Immature natural killer cell (primary cell): ENCODE measurements at regions not wholly inside any gene's neighbourhood (a gene's known extent, or its start where the extent isn't known, plus 50 kb on each side); places are given as distances from the start of the nearest gene placed in this dataset.

Experiments used
- DNase-seq, 3 donors: peaks; one replicate each; pipeline ENCODE4 v3.0.0; 2022; ENCODE audit warnings: mixed read lengths in 1 of 3
- H3K27ac Mint-ChIP-seq, 6 donors: one replicate each; pipeline ENCODE4 v1.8.0; 2020; ENCODE audit warnings: mixed read lengths in 6 of 6, mild to moderate bottlenecking in 5 of 6, inconsistent platforms in 4 of 6, moderate library complexity in 3 of 6
- H3K27me3 Mint-ChIP-seq, 3 donors: one replicate each; pipeline ENCODE4 v1.8.0; 2020 to 2021; ENCODE audit warnings: low read depth in 3 of 3, mild to moderate bottlenecking in 3 of 3, mixed read lengths in 3 of 3, moderate library complexity in 3 of 3, inconsistent platforms in 1 of 3
- H3K36me3 Mint-ChIP-seq, 3 donors: one replicate each; pipeline ENCODE4 v1.8.0; 2020; ENCODE audit warnings: mixed read lengths in 3 of 3, inconsistent platforms in 2 of 3, mild to moderate bottlenecking in 2 of 3
- H3K4me1 Mint-ChIP-seq, 2 donors: one replicate each; pipeline ENCODE4 v1.8.0; 2020; ENCODE audit warnings: inconsistent platforms in 2 of 2, mild to moderate bottlenecking in 2 of 2, mixed read lengths in 2 of 2, moderate library complexity in 1 of 2
- H3K4me3 Mint-ChIP-seq, 5 donors: one replicate each; pipeline ENCODE4 v1.8.0; 2020; ENCODE audit warnings: mild to moderate bottlenecking in 5 of 5, mixed read lengths in 5 of 5, inconsistent platforms in 3 of 5, moderate library complexity in 3 of 5
- H3K9me3 Mint-ChIP-seq, 6 donors: one replicate each; pipeline ENCODE4 v1.8.0; 2020; ENCODE audit warnings: mild to moderate bottlenecking in 6 of 6, mixed read lengths in 6 of 6, inconsistent platforms in 4 of 6, moderate library complexity in 3 of 6

DNA sequence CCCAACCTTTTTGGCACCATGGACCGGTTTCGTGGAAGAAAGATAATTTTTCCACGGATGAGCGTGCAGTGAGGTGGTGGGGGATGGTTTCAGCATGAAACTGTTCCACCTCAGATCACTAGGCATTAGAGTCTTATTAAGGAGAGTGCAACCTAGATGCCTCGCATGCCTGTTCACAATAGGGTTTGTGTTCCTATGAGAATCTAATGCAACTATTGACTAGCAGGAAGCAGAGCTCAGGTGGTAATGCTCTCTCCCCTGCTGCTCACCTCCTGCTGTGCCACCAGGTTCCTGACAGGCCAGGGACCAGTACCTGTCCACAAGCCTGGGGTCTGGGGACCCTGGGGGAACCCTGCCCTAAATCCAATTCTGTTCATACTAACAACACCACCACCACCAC lies 377.8 kb downstream of the OLFM3 start:
- peaks cover 2 to 4% (median 3%) of the 10 kb centered on the region in 3 donors for H3K27me3 Mint-ChIP-seq
- no peak overlapping the region for H3K27ac Mint-ChIP-seq
- no peak for DNase-seq
- H3K4me1 Mint-ChIP-seq: no peaks in the 10 kb centered on the region
- peaks cover 0 to 4% (median 0%) of the 10 kb centered on the region in 6 donors for H3K9me3 Mint-ChIP-seq
- H3K36me3 Mint-ChIP-seq: no peaks in the 10 kb centered on the region
- no peak overlapping the region for H3K4me3 Mint-ChIP-seq

- no peaks in the 10 kb centered on the region for H3K9me3 Mint-ChIP-seq
- no peaks in the 10 kb centered on the region for H3K36me3 Mint-ChIP-seq
- no peaks in the 10 kb centered on the region for H3K4me1 Mint-ChIP-seq
- H3K4me3 Mint-ChIP-seq: no peak overlapping the region
- peaks cover 0 to 2% (median 2%) of the 10 kb centered on the region in 3 donors for H3K27me3 Mint-ChIP-seq
- DNase-seq: no peak
- H3K27ac Mint-ChIP-seq: no peak overlapping the region
Observed at GRCh38 chr1:101632548-101633272, 364.0 kb downstream of the OLFM3 start.

DNA sequence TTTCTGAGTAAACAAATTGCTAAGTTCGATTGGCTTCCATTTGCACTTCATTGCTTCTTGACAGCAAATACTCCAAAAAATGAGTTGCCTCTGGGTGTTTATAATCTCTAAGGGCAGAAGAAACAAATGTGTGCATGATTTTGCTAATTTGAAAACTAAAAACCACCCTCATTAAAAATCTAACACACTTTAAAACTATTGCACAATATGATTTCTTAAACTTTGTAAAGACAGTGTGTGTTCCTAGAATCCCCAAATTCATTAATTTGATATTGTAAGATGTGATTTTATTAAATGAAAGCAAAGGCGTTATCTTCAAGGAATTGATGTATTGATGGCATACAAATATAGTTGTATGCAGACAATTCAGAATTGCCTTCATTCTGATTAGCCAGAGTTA lies 350.9 kb downstream of the OLFM3 start:
- H3K4me3 Mint-ChIP-seq: no peak overlapping the region
- no peaks in the 10 kb centered on the region for H3K4me1 Mint-ChIP-seq
- H3K9me3 Mint-ChIP-seq: peaks cover 0 to 7% (median under 1%) of the 10 kb centered on the region in 6 donors
- no peak for DNase-seq
- H3K27me3 Mint-ChIP-seq: peaks cover 0 to 1% (median 0%) of the 10 kb centered on the region in 3 donors
- H3K27ac Mint-ChIP-seq: no peak overlapping the region
- H3K36me3 Mint-ChIP-seq: no peaks in the 10 kb centered on the region

DNA sequence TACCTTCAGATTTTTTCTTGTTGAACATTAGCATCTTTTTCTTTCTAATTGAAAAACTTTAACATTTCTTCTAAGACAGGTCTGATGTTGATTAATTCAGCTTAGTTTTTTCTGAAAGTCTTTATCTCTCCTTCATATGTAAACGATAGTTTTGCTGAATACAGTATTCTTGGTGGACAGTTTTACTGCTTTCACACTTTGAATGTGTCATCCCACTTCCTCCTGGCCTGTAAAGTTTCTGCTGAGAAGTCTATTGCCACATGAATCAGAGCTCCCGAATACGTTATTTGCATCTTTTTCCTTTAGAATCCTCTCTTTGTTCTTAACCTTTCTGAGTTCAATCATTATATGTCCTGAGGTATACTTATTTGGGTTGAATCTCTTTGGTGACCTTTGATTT lies 344.2 kb downstream of the OLFM3 start:
- no peak overlapping the region for H3K4me3 Mint-ChIP-seq
- no peak overlapping the region for H3K27ac Mint-ChIP-seq
- H3K9me3 Mint-ChIP-seq: peaks cover 10 to 28% (median 15%) of the 10 kb centered on the region in 6 donors
- DNase-seq: no peak
- peaks cover 0 to 7% (median 0%) of the 10 kb centered on the region in 3 donors for H3K36me3 Mint-ChIP-seq
- peaks cover 1 to 5% (median 3%) of the 10 kb centered on the region in 3 donors for H3K27me3 Mint-ChIP-seq
- H3K4me1 Mint-ChIP-seq: no peaks in the 10 kb centered on the region

DNA sequence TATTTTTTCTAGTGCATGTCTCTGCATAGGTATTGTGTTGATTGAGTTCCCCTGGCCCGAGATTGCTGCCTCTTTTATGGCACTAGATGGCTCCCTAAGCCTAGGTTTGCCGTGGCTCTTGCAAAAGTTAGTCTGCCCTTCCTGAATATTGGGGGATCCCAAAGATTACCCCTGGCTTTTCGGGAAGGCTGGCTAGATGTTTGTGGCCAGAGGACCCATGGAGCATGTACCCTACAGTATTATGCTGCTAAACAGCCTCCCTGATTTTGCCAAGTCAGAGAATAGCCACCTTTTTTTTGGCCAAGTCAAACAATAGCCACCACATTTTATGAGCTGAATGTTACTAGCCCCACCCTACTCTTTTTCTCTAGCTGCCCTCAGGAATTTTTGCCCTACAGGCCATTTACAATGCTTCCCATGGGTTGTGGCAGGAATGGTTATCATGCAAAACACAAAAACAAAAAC lies 343.2 kb downstream of the OLFM3 start:
- no peak for DNase-seq
- H3K4me1 Mint-ChIP-seq: no peaks in the 10 kb centered on the region
- peaks cover 1 to 5% (median 3%) of the 10 kb centered on the region in 3 donors for H3K27me3 Mint-ChIP-seq
- no peak overlapping the region for H3K4me3 Mint-ChIP-seq
- H3K27ac Mint-ChIP-seq: no peak overlapping the region
- peaks cover 0 to 7% (median 0%) of the 10 kb centered on the region in 3 donors for H3K36me3 Mint-ChIP-seq
- H3K9me3 Mint-ChIP-seq: peaks cover 10 to 28% (median 15%) of the 10 kb centered on the region in 6 donors

GRCh38 chr1:101664726-101665125 lies 332.0 kb downstream of the OLFM3 start:
- DNase-seq: no peak
- H3K4me3 Mint-ChIP-seq: no peak overlapping the region
- peaks cover 0 to 4% (median 3%) of the 10 kb centered on the region in 3 donors for H3K27me3 Mint-ChIP-seq
- H3K36me3 Mint-ChIP-seq: no peaks in the 10 kb centered on the region
- peaks cover 4 to 26% (median 18%) of the 10 kb centered on the region in 6 donors for H3K9me3 Mint-ChIP-seq
- no peak overlapping the region for H3K27ac Mint-ChIP-seq
- no peaks in the 10 kb centered on the region for H3K4me1 Mint-ChIP-seq

DNA sequence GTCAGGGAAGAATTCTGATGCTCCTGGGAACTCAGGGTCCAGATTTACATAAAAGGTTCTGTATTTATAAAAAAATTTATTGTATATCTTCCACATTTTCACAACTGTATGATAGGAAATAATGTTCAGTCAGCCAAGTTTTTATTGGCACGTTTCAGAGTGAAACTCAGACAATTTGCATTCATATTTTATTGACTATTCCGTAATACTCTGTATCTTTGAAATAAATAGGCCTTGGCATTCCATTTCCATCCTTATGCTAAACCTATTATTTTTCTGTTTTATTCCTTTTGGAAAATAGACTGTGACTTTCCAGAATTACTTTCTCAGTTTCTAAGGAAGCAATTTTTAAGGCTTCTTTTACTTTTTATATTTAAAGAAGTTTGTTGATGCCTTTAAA lies 329.0 kb downstream of the OLFM3 start:
- Mint-ChIP-seq H3K9me3 (peaks cover 4 to 18% (median 11%) of the 10 kb centered on the region in 6 donors), H3K4me1 (no peaks in the 10 kb centered on the region), H3K27ac (no peak overlapping the region), H3K4me3 (no peak overlapping the region), H3K36me3 (no peaks in the 10 kb centered on the region), H3K27me3 (peaks cover 0 to 5% (median 4%) of the 10 kb centered on the region in 3 donors)
- DNase-seq: no peak

DNA sequence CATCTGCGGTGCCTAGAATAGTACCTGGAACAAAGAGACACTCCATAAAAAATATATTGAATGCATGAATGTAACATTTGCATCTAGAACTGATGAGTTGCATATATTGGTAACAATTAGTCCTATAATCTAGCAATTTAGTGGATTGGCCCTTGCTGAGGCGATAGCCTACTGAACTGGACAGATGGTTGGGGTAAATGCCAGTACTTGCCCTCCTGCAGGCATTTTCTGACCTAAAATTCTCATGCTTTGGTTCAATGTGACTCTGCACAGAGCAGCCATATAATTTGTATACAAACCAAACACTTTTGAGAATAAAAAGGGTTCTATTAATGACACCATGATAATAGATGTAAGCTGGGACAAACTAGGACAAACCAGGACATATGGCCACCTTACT lies 313.6 kb downstream of the OLFM3 start:
- no peak for DNase-seq
- no peaks in the 10 kb centered on the region for H3K4me1 Mint-ChIP-seq
- no peak overlapping the region for H3K27ac Mint-ChIP-seq
- H3K36me3 Mint-ChIP-seq: no peaks in the 10 kb centered on the region
- peaks cover 0 to 2% (median 0%) of the 10 kb centered on the region in 6 donors for H3K9me3 Mint-ChIP-seq
- no peak overlapping the region for H3K4me3 Mint-ChIP-seq
- peaks cover 0 to 2% (median 0%) of the 10 kb centered on the region in 3 donors for H3K27me3 Mint-ChIP-seq

GRCh38 chr1:101683561-101683960 lies 313.2 kb downstream of the OLFM3 start:
- Mint-ChIP-seq H3K27me3 (peaks cover 0 to 2% (median 0%) of the 10 kb centered on the region in 3 donors), H3K36me3 (no peaks in the 10 kb centered on the region), H3K4me3 (no peak overlapping the region), H3K9me3 (peaks cover 0 to 2% (median 0%) of the 10 kb centered on the region in 6 donors), H3K4me1 (no peaks in the 10 kb centered on the region), H3K27ac (no peak overlapping the region)
- DNase-seq: no peak

DNA sequence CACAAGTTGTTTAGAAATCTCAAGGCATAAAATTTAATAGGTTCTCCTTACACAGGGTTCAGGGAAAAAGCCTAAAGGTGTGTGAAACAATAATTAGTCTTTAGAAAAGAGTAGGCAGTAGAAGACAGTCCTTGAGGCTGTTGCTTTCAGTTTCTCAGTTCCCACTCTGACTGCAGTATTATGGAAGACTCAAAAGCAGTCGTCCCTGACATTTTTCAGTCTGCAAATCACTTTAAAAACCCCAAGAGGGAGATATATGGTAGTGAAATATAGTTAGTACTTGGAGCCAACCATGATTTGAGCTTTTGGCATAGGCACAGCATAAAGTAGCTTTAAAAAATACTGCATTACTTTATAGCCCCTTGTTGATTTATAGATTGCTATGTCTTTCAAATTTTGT lies 299.7 kb downstream of the OLFM3 start:
- no peak for DNase-seq
- no peak overlapping the region for H3K27ac Mint-ChIP-seq
- no peaks in the 10 kb centered on the region for H3K4me1 Mint-ChIP-seq
- H3K27me3 Mint-ChIP-seq: no peaks in the 10 kb centered on the region
- H3K9me3 Mint-ChIP-seq: peaks cover 0 to 8% (median 2%) of the 10 kb centered on the region in 6 donors
- no peak overlapping the region for H3K4me3 Mint-ChIP-seq
- peaks cover 0 to 2% (median 0%) of the 10 kb centered on the region in 3 donors for H3K36me3 Mint-ChIP-seq

- H3K4me3 Mint-ChIP-seq: no peak overlapping the region
- no peak for DNase-seq
- H3K9me3 Mint-ChIP-seq: peaks cover 0 to 8% (median 3%) of the 10 kb centered on the region in 6 donors
- H3K36me3 Mint-ChIP-seq: peaks cover 0 to 3% (median 0%) of the 10 kb centered on the region in 3 donors
- H3K4me1 Mint-ChIP-seq: no peaks in the 10 kb centered on the region
- no peaks in the 10 kb centered on the region for H3K27me3 Mint-ChIP-seq
- H3K27ac Mint-ChIP-seq: no peak overlapping the region
Observed at GRCh38 chr1:101698681-101699080, 298.0 kb downstream of the OLFM3 start.

DNA sequence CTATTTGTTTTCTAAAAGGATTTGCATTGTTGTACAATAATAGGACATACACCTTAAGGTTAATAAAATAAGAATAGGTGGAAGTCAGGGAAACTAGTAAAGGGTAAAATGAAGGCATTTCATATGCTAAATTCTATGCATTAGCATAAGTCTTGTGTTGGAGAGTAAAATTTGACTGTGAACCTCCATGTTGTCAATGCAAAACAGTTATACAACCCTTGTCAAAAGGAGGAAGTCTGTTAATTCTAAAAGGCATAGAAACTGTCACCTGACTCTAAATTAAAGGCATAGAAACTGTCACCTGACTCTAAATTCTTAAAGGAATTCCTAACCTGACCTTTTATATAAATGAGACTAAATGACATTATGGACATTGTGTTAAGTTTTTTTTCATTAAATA lies 291.8 kb downstream of the OLFM3 start:
- no peak overlapping the region for H3K4me3 Mint-ChIP-seq
- H3K4me1 Mint-ChIP-seq: no peaks in the 10 kb centered on the region
- H3K27me3 Mint-ChIP-seq: no peaks in the 10 kb centered on the region
- no peak overlapping the region for H3K27ac Mint-ChIP-seq
- peaks cover 0 to 3% (median 0%) of the 10 kb centered on the region in 3 donors for H3K36me3 Mint-ChIP-seq
- DNase-seq: no peak
- peaks cover 0 to 5% (median 3%) of the 10 kb centered on the region in 6 donors for H3K9me3 Mint-ChIP-seq

- Mint-ChIP-seq H3K4me1 (no peaks in the 10 kb centered on the region), H3K27ac (no peak overlapping the region), H3K4me3 (no peak overlapping the region), H3K9me3 (peaks cover 0 to 5% (median 3%) of the 10 kb centered on the region in 6 donors), H3K36me3 (peaks cover 0 to 3% (median 0%) of the 10 kb centered on the region in 3 donors), H3K27me3 (peaks cover 0 to 2% (median 0%) of the 10 kb centered on the region in 3 donors)
- DNase-seq: no peak
Observed at GRCh38 chr1:101706366-101706765, 290.4 kb downstream of the OLFM3 start.

- peaks cover 0 to 2% (median 0%) of the 10 kb centered on the region in 3 donors for H3K27me3 Mint-ChIP-seq
- H3K9me3 Mint-ChIP-seq: peaks cover 0 to 2% (median 0%) of the 10 kb centered on the region in 6 donors
- no peaks in the 10 kb centered on the region for H3K36me3 Mint-ChIP-seq
- DNase-seq: no peak
- no peaks in the 10 kb centered on the region for H3K4me1 Mint-ChIP-seq
- H3K27ac Mint-ChIP-seq: no peak overlapping the region
- H3K4me3 Mint-ChIP-seq: no peak overlapping the region
Observed at GRCh38 chr1:101709721-101710120, 287.0 kb downstream of the OLFM3 start.
